ENCODE measurements at regions not wholly inside any gene's neighbourhood (a gene's known extent, or its start where the extent isn't known, plus 50 kb on each side); places are given as distances from the start of the nearest gene placed in this dataset.

DNA sequence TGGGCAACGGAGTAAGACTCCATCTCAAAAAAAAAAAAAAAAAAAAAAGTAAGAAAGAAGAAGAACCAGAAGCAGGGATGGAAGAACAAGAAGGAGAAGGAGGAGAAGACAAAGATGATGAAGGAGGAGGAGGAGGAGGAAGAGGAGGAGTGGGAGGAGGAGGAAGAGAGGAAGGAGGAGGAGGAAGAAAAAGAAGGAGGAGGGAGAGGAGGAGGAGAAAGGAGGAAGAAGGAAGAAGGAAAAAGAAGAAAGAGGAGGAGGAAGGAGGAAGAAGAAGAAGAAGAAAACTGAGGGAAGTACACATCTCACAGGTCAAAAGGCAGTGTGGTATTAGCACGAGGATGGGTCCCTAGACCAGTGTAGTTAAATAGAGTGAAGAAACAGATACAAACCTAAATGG is 65.1 kb upstream of the SCAF8 start:
- H3K9me3 ChIP-seq (ENCODE audit: control insufficient read depth, low read depth, low read length), result no peaks in the 10 kb centered on the region
- no peak overlapping the region for H3K9ac ChIP-seq (ENCODE audit: extremely low read depth, insufficient read length, low read length)
- H3K27me3 Mint-ChIP-seq (ENCODE audit: low read depth), result peaks cover 2% of the 10 kb centered on the region; the same call in 1 of the 2 replicates
- no peaks in the 10 kb centered on the region for H3K36me3 Mint-ChIP-seq (ENCODE audit: insufficient read depth in 1 of 3, low read depth in 3 of 3)
- no peak overlapping the region for H4K8ac ChIP-seq (replicated peaks; ENCODE audit: insufficient read length, low read depth, low read length)
- no peak overlapping the region for H3K56ac ChIP-seq (ENCODE audit: insufficient read length, low read depth, low read length)
- no peak overlapping the region for H2BK20ac ChIP-seq (ENCODE audit: low read depth, low read length, poor library complexity, severe bottlenecking)
- WGBS (ENCODE audit: extremely low coverage, insufficient read length, low lambda C conversion rate), result no CpG with 5 or more reads among the region's 2 CpGs
- no peak overlapping the region for H2AK5ac ChIP-seq (ENCODE audit: insufficient read length, low read length)
- no peak for DNase-seq
- TF ChIP-seq CTCF (conservative IDR thresholded peaks at IDR 0.05), result no peak
- no peak overlapping the region for H4K91ac ChIP-seq (ENCODE audit: insufficient read length, low read depth, low read length)
- no peak overlapping the region for H3T11ph ChIP-seq (ENCODE audit: low read length)
- H3K4me2 ChIP-seq (ENCODE audit: insufficient read depth, insufficient read length, low read length), result no peak overlapping the region
- H3K27ac ChIP-seq (ENCODE audit: insufficient read length, low read depth, low read length), result no peak overlapping the region
- H2AFZ ChIP-seq (ENCODE audit: low read length), result no peak overlapping the region
- no peak overlapping the region for H2BK5ac ChIP-seq (ENCODE audit: insufficient read length, low read length)
- no peak overlapping the region for H3K14ac ChIP-seq (ENCODE audit: insufficient read depth, low read length)
- no peaks in the 10 kb centered on the region for H3K4me1 ChIP-seq (ENCODE audit: insufficient read depth, low read length)
- H3K4ac ChIP-seq (ENCODE audit: low read depth, low read length), result no peak overlapping the region
- H2BK120ac ChIP-seq (ENCODE audit: low read depth, low read length, poor library complexity, severe bottlenecking), result no peak overlapping the region
- H4K5ac ChIP-seq (ENCODE audit: insufficient read length, low read depth, low read length), result no peak overlapping the region
- no peaks in the 10 kb centered on the region for H3K4me1 Mint-ChIP-seq
- no peak overlapping the region for H3K23ac ChIP-seq (ENCODE audit: insufficient read length, low read depth, low read length)
- H3K79me2 ChIP-seq (ENCODE audit: insufficient read depth, low read length), result no peaks in the 10 kb centered on the region
- no peak overlapping the region for H3K18ac ChIP-seq (ENCODE audit: insufficient read length, low read depth, low read length)
- no peaks in the 10 kb centered on the region for H3K79me1 ChIP-seq (ENCODE audit: insufficient read depth, low read depth, low read length, poor library complexity, severe bottlenecking)
- H2BK12ac ChIP-seq (ENCODE audit: insufficient read length, low read depth, low read length), result no peak overlapping the region
- no peak overlapping the region for H3K4me3 Mint-ChIP-seq
- H4K20me1 ChIP-seq (ENCODE audit: control insufficient read depth, insufficient read depth, insufficient read length), result no peaks in the 10 kb centered on the region
- H3K23me2 ChIP-seq (ENCODE audit: insufficient read length, low read depth, low read length, poor library complexity, severe bottlenecking), result no peaks in the 10 kb centered on the region
- H2BK15ac ChIP-seq (ENCODE audit: low read depth, low read length), result no peak overlapping the region
- H3K27ac Mint-ChIP-seq, result no peak overlapping the region
- H3K9me3 Mint-ChIP-seq, result no peaks in the 10 kb centered on the region
- no peaks in the 10 kb centered on the region for H3K27me3 ChIP-seq (ENCODE audit: insufficient read depth, low read length)

Measured in H9 (cell line).